Gastrocnemius medialis (tissue), 4 donors: ENCODE measurements at regions not wholly inside any gene's neighbourhood (a gene's known extent, or its start where the extent isn't known, plus 50 kb on each side); places are given as distances from the start of the nearest gene placed in this dataset.

Experiments
- CTCF ChIP-seq, 5 experiments: fragments of 450-650 bp in 3 of 5; fragments of 200-600 bp in 2 of 5; sonication (generic) in 2 of 5; IDR thresholded peaks in 4 of 5; conservative IDR thresholded peaks in 1 of 5; 1 replicate in 4 of 5; 2 replicates in 1 of 5; pipeline ENCODE4 v1.5.1; 2016 to 2019; ENCODE audit warnings: antibody characterized with exemption in 5 of 5, mild to moderate bottlenecking in 3 of 5, moderate library complexity in 3 of 5
- POLR2A ChIP-seq, 2 donors: fragments of 450-650 bp; IDR thresholded peaks; one replicate each; pipeline ENCODE4 v1.6.1; 2017; ENCODE audit warnings: antibody characterized with exemption in 2 of 2, mild to moderate bottlenecking in 2 of 2, moderate library complexity in 2 of 2

DNA sequence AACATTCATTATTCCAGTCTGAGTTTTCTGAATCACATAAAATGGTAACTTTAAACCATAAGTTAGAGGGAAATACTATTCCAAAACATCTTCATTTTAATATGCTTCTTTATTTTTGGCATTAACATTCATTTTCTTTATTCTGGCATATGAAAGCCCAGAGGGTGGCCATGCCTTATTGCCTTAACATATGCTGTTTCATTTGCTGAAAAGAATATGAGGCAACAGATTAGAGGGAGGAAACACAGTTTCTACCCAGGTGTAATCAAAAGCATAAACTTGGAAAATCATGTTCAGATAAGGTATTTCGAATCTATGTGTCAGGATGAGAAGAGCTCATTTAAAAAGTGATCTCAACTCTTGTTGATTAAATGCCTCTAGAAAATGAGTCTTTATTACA is 379.9 kb upstream of the DSEL start:
- TF ChIP-seq CTCF (IDR thresholded peaks at IDR 0.05 in 4 of 5, conservative IDR thresholded peaks at IDR 0.05 in 1 of 5) (no peak), POLR2A (IDR thresholded peaks at IDR 0.05) (no peak)
